Osteoblast (primary cell): ENCODE measurements at regions not wholly inside any gene's neighbourhood (a gene's known extent, or its start where the extent isn't known, plus 50 kb on each side); places are given as distances from the start of the nearest gene placed in this dataset.

Experiments
- DNase-seq: peaks from one replicate; pipeline ENCODE4 v3.0.0; 2011; ENCODE audit warnings: low spot score, mixed read lengths; ENCODE audit not compliant: insufficient read length; ENCODE audit errors: missing footprints
- H2AFZ ChIP-seq: 2 replicates; pipeline ENCODE4 v1.6.0; 2011; ENCODE audit warnings: mild to moderate bottlenecking, low read length
- H3K27ac ChIP-seq: 2 replicates; pipeline ENCODE4 v1.5.1; 2011; ENCODE audit warnings: mild to moderate bottlenecking, low read depth, low read length, moderate library complexity
- H3K27me3 ChIP-seq: 2 replicates; pipeline ENCODE4 v1.6.0; 2012; ENCODE audit warnings: mild to moderate bottlenecking, control low read depth, inconsistent platforms, low read length, moderate library complexity; ENCODE audit not compliant: insufficient read depth
- H3K36me3 ChIP-seq: 2 replicates; pipeline ENCODE4 v1.5.1; 2011; ENCODE audit warnings: mild to moderate bottlenecking, low read length, control low read depth, moderate library complexity; ENCODE audit not compliant: insufficient read depth
- H3K4me1 ChIP-seq: 2 replicates; pipeline ENCODE4 v1.5.1; 2011; ENCODE audit warnings: mild to moderate bottlenecking, low read length, control low read depth, moderate library complexity; ENCODE audit not compliant: insufficient read depth
- H3K4me2 ChIP-seq: 2 replicates; pipeline ENCODE4 v1.6.0; 2011; ENCODE audit warnings: mild to moderate bottlenecking, low read length; ENCODE audit not compliant: insufficient read depth
- H3K4me3 ChIP-seq: fragments of 200-600 bp; sonication (generic); 3 replicates; pipeline ENCODE4 v1.5.1; 2012; ENCODE audit warnings: mild to moderate bottlenecking, low read length, inconsistent platforms; ENCODE audit not compliant: insufficient read depth
- H3K79me2 ChIP-seq: 2 replicates; pipeline ENCODE4 v1.6.0; 2012; ENCODE audit warnings: mild to moderate bottlenecking, low read length, control low read depth, inconsistent platforms; ENCODE audit not compliant: insufficient read depth
- H3K9me3 ChIP-seq: 2 replicates; pipeline ENCODE4 v1.5.1; 2011; ENCODE audit warnings: low read depth, low read length, control low read depth
- H4K20me1 ChIP-seq: 2 replicates; pipeline ENCODE4 v1.6.0; 2012; ENCODE audit warnings: mild to moderate bottlenecking, low read length, control low read depth; ENCODE audit not compliant: insufficient read depth
- CTCF ChIP-seq: IDR thresholded peaks from 2 replicates; pipeline ENCODE4 v1.5.1; 2011; ENCODE audit warnings: mild to moderate bottlenecking, low read depth, low read length, moderate library complexity; ENCODE audit errors: extremely low read depth

- peak overlapping the region; percentile 49 for H2AFZ ChIP-seq
- no peak for DNase-seq
- peaks cover 30% of the 10 kb centered on the region for H3K4me1 ChIP-seq
- no peak overlapping the region for H3K4me2 ChIP-seq
- H3K4me3 ChIP-seq: peak overlapping the region; percentile 31
- H3K36me3 ChIP-seq: no peaks in the 10 kb centered on the region
- H4K20me1 ChIP-seq: no peaks in the 10 kb centered on the region
- H3K9me3 ChIP-seq: no peaks in the 10 kb centered on the region
- H3K27ac ChIP-seq: peak overlapping the region; percentile 91
- TF ChIP-seq CTCF: no peak
- no peaks in the 10 kb centered on the region for H3K79me2 ChIP-seq
- H3K27me3 ChIP-seq: no peaks in the 10 kb centered on the region
Measured at GRCh38 chr20:50439539-50440453, 70.4 kb upstream of the PTPN1 start.

GRCh38 chr20:50442512-50442911, 67.7 kb upstream of the PTPN1 start:
- H3K27ac ChIP-seq: peak overlapping the region; percentile 49
- no peak overlapping the region for H3K4me3 ChIP-seq
- no peaks in the 10 kb centered on the region for H3K36me3 ChIP-seq
- no peak for DNase-seq
- no peaks in the 10 kb centered on the region for H3K79me2 ChIP-seq
- H4K20me1 ChIP-seq: no peaks in the 10 kb centered on the region
- TF ChIP-seq CTCF: no peak
- H3K4me2 ChIP-seq: no peak overlapping the region
- H3K27me3 ChIP-seq: no peaks in the 10 kb centered on the region
- H3K4me1 ChIP-seq: peaks cover 30% of the 10 kb centered on the region
- peak overlapping the region; percentile 81 for H2AFZ ChIP-seq
- H3K9me3 ChIP-seq: no peaks in the 10 kb centered on the region

- DNase-seq: no peak
- H4K20me1 ChIP-seq: no peaks in the 10 kb centered on the region
- no peak overlapping the region for H3K4me3 ChIP-seq
- H3K4me2 ChIP-seq: no peak overlapping the region
- H3K9me3 ChIP-seq: no peaks in the 10 kb centered on the region
- H3K79me2 ChIP-seq: no peaks in the 10 kb centered on the region
- no peak overlapping the region for H2AFZ ChIP-seq
- H3K36me3 ChIP-seq: no peaks in the 10 kb centered on the region
- no peaks in the 10 kb centered on the region for H3K27me3 ChIP-seq
- no peak overlapping the region for H3K27ac ChIP-seq
- peaks cover 16% of the 10 kb centered on the region for H3K4me1 ChIP-seq
- no peak for TF ChIP-seq CTCF
Measured at GRCh38 chr20:50445354-50446151, 64.6 kb upstream of the PTPN1 start.
